ENCODE measurements at regions not wholly inside any gene's neighbourhood (a gene's known extent, or its start where the extent isn't known, plus 50 kb on each side); places are given as distances from the start of the nearest gene placed in this dataset.

DNA sequence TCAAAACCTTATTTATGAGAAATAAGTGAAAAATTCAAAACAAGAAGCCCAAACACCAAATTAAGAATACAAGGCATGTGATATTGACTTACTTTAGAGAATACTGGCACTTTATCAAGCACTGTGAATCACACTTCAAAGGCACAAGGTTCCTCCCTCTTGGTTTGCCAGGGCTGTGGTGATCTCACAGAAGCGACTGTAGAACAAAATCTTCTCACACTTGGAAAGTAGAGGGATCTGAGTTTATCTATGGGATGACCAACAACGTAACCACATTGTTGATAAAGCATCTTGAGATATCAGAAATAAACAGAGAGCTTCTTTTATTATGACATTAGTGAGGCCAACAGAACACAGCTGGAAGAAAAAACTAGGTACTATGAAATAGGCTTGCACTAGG lies 295.9 kb downstream of the NFIB start:
- peaks cover 37% of the 10 kb centered on the region for H3K27me3 ChIP-seq (ENCODE audit: insufficient read depth, low read length)
- peaks cover 8% of the 10 kb centered on the region for H3K4me1 ChIP-seq (ENCODE audit: insufficient read depth, low read length)
- no peak overlapping the region for H2AFZ ChIP-seq (ENCODE audit: low read length)
- H4K20me1 ChIP-seq (ENCODE audit: insufficient read depth, low read length): no peaks in the 10 kb centered on the region
- H3K9me3 ChIP-seq (ENCODE audit: low read depth, low read length): no peaks in the 10 kb centered on the region
- H3K27ac ChIP-seq (ENCODE audit: low read depth, low read length): no peak overlapping the region
- H3K79me2 ChIP-seq (ENCODE audit: insufficient read depth, low read length): no peaks in the 10 kb centered on the region
- H3K4me2 ChIP-seq (ENCODE audit: insufficient read depth, low read length): no peak overlapping the region
- no peak overlapping the region for H3K4me3 ChIP-seq (ENCODE audit: insufficient read depth, low read length)
- DNase-seq (ENCODE audit: insufficient read length, low spot score, missing footprints): no peak
- no peaks in the 10 kb centered on the region for H3K36me3 ChIP-seq (ENCODE audit: insufficient read depth, low read length)
- TF ChIP-seq, protein P1, sequence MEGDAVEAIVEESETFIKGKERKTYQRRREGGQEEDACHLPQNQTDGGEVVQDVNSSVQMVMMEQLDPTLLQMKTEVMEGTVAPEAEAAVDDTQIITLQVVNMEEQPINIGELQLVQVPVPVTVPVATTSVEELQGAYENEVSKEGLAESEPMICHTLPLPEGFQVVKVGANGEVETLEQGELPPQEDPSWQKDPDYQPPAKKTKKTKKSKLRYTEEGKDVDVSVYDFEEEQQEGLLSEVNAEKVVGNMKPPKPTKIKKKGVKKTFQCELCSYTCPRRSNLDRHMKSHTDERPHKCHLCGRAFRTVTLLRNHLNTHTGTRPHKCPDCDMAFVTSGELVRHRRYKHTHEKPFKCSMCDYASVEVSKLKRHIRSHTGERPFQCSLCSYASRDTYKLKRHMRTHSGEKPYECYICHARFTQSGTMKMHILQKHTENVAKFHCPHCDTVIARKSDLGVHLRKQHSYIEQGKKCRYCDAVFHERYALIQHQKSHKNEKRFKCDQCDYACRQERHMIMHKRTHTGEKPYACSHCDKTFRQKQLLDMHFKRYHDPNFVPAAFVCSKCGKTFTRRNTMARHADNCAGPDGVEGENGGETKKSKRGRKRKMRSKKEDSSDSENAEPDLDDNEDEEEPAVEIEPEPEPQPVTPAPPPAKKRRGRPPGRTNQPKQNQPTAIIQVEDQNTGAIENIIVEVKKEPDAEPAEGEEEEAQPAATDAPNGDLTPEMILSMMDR (IDR thresholded peaks at IDR 0.05; ENCODE audit: extremely low read depth, low read depth, low read length): no peak

DNA sequence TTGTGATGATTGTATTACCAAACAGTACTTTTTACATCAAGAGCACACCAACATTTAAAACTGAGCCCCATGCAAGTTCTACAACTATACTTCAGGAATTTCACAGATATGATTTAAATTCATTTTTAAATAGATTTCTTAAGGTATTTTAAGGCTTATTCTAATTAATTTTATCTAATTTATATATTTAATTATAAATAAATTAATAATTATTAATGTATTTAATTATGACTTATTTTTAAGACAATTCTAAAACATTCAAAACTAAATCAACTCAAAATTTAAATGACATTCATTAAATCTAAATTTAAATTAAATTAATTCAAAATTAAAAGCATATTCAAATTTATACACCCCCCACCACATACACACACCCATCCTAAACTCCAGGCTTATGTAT lies 299.2 kb downstream of the NFIB start:
- no peaks in the 10 kb centered on the region for H4K20me1 ChIP-seq (ENCODE audit: insufficient read depth, low read length)
- no peaks in the 10 kb centered on the region for H3K79me2 ChIP-seq (ENCODE audit: insufficient read depth, low read length)
- TF ChIP-seq, protein P1 (IDR thresholded peaks at IDR 0.05; ENCODE audit: extremely low read depth, low read depth, low read length): no peak
- H3K36me3 ChIP-seq (ENCODE audit: insufficient read depth, low read length): no peaks in the 10 kb centered on the region
- peaks cover 29% of the 10 kb centered on the region for H3K27me3 ChIP-seq (ENCODE audit: insufficient read depth, low read length)
- H3K9me3 ChIP-seq (ENCODE audit: low read depth, low read length): no peaks in the 10 kb centered on the region
- DNase-seq (ENCODE audit: insufficient read length, low spot score, missing footprints): no peak
- no peaks in the 10 kb centered on the region for H3K4me1 ChIP-seq (ENCODE audit: insufficient read depth, low read length)
- no peak overlapping the region for H2AFZ ChIP-seq (ENCODE audit: low read length)
- H3K4me2 ChIP-seq (ENCODE audit: insufficient read depth, low read length): no peak overlapping the region
- no peak overlapping the region for H3K27ac ChIP-seq (ENCODE audit: low read depth, low read length)
- H3K4me3 ChIP-seq (ENCODE audit: insufficient read depth, low read length): no peak overlapping the region

DNA sequence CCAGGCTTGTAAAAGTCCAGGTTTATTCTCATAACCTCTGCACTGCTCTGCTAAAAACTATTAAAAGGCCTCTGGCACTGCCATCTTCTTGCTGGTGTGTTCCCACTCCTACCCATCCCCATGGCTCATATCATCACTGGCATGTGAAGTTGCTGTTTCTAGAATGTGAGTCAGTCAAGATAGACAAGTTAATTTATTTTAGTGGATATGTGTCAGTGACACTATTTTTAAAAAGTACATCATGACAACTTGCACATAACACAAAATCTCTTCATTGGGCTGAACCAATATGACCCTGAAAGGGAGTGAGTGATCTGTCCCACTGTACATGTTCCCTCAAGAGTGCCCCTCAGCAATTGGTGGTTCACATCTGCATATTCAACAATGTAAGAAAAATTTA lies 299.7 kb downstream of the NFIB start:
- Histone ChIP-seq H3K4me1 (ENCODE audit: insufficient read depth, low read length) (no peaks in the 10 kb centered on the region), H3K9me3 (ENCODE audit: low read depth, low read length) (no peaks in the 10 kb centered on the region), H3K27me3 (ENCODE audit: insufficient read depth, low read length) (peaks cover 26% of the 10 kb centered on the region), H2AFZ (ENCODE audit: low read length) (no peak overlapping the region), H3K36me3 (ENCODE audit: insufficient read depth, low read length) (no peaks in the 10 kb centered on the region), H3K4me2 (ENCODE audit: insufficient read depth, low read length) (no peak overlapping the region), H3K79me2 (ENCODE audit: insufficient read depth, low read length) (no peaks in the 10 kb centered on the region), H3K27ac (ENCODE audit: low read depth, low read length) (no peak overlapping the region), H3K4me3 (ENCODE audit: insufficient read depth, low read length) (no peak overlapping the region), H4K20me1 (ENCODE audit: insufficient read depth, low read length) (no peaks in the 10 kb centered on the region)
- DNase-seq (ENCODE audit: insufficient read length, low spot score, missing footprints): no peak
- TF ChIP-seq, protein P1 (IDR thresholded peaks at IDR 0.05; ENCODE audit: extremely low read depth, low read depth, low read length): no peak

DNA sequence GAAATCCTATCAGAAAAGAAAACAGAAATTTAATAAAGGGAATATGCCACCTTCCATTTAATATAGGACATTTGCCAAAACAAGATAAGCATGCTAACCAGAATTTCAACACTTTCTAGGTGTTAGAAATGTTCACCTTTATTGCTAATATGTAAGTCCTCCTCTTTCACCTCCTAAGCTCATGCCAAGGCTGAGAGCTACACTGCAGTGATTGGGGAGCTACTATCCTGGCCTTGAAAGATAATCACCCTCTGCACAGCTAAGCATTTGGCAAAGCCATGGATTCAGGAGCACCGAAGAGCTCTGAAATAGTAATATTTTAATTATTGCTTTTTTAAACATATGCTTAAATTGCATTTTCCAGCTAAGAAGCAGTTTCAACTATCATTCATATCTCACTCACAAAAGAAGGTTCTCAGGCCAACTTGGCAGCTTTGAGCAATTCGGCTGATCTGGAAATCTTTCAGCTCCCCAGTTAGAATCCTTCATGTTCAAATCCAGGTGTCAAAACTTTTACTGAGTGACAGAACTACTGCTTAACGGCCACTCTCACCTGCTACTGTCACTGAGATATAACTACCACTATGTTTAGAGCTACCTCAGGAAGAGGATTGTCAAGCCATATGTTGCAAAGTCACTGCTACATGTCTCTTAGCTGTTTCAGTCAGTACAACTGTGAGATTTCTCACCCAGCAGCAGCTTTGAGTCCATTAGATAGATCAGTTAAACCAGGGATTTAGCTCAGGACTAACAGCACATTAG lies 302.0 kb downstream of the NFIB start:
- Histone ChIP-seq H3K27ac (ENCODE audit: low read depth, low read length) (no peak overlapping the region), H3K9me3 (ENCODE audit: low read depth, low read length) (no peaks in the 10 kb centered on the region)
- TF ChIP-seq, protein P1 (IDR thresholded peaks at IDR 0.05; ENCODE audit: extremely low read depth, low read depth, low read length): no peak

More for the DNA sequence above, 302.0 kb downstream of the NFIB start:
- Histone ChIP-seq H2AFZ (ENCODE audit: low read length) (no peak overlapping the region), H3K79me2 (ENCODE audit: insufficient read depth, low read length) (no peaks in the 10 kb centered on the region), H3K4me3 (ENCODE audit: insufficient read depth, low read length) (no peak overlapping the region), H3K4me1 (ENCODE audit: insufficient read depth, low read length) (no peaks in the 10 kb centered on the region), H3K27me3 (ENCODE audit: insufficient read depth, low read length) (peaks cover 23% of the 10 kb centered on the region), H3K4me2 (ENCODE audit: insufficient read depth, low read length) (no peak overlapping the region), H4K20me1 (ENCODE audit: insufficient read depth, low read length) (no peaks in the 10 kb centered on the region), H3K36me3 (ENCODE audit: insufficient read depth, low read length) (no peaks in the 10 kb centered on the region)
- no peak for DNase-seq (ENCODE audit: insufficient read length, low spot score, missing footprints)

Measured in osteoblast (primary cell).